Stomach (tissue), 4 donors: ENCODE measurements at regions not wholly inside any gene's neighbourhood (a gene's known extent, or its start where the extent isn't known, plus 50 kb on each side); places are given as distances from the start of the nearest gene placed in this dataset.

Experiments
- CTCF ChIP-seq, 7 experiments: fragments of 450-650 bp in 4 of 7; fragments of 200-600 bp in 3 of 7; sonication (generic) in 3 of 7; IDR thresholded peaks; one replicate each; pipeline ENCODE4 v1.5.1; 2016 to 2019; ENCODE audit warnings: antibody characterized with exemption in 7 of 7, control low read depth in 2 of 7, mild to moderate bottlenecking in 1 of 7
- POLR2AphosphoS5 ChIP-seq, 3 donors: sonication (generic); formaldehyde crosslinking; IDR thresholded peaks; one replicate each; pipeline ENCODE4 v1.6.1; 2016; ENCODE audit warnings: antibody characterized with exemption in 3 of 3

GRCh38 chr5:110852541-110852940 is 113.7 kb downstream of the SLC25A46 start:
- TF ChIP-seq CTCF (IDR thresholded peaks at IDR 0.05): no peak
- TF ChIP-seq POLR2AphosphoS5 (IDR thresholded peaks at IDR 0.05): no peak
